ENCODE measurements at regions not wholly inside any gene's neighbourhood (a gene's known extent, or its start where the extent isn't known, plus 50 kb on each side); places are given as distances from the start of the nearest gene placed in this dataset.

DNA sequence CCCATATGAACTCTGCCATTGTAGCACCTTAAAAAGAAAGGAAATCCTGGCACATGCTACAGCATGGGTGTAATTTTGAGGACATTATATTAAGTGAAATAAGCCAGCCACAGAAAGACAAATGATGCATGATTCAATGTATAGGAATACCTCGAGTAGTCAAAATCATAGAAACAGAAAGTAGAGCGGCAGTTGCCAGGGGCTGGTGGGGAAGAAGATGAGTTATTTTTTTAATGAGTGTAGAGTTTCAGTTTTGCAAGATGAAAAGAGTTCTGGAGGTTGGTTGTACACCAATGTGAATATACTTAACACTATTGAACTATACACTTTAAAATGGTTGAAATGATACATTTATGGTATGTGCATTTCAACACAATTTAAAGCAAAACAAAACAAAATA is 133.0 kb downstream of the ZDHHC21 start:
- Mint-ChIP-seq H3K9me3 (peaks cover 1 to 4% of the 10 kb centered on the region in 2 donors), H3K4me1 (no peaks in the 10 kb centered on the region), H3K4me3 (no peak overlapping the region), H3K27me3 (no peaks in the 10 kb centered on the region), H3K27ac (no peak overlapping the region), H3K36me3 (peaks cover 0 to 10% of the 10 kb centered on the region in 2 donors)
- no peak for DNase-seq
- no peak for ATAC-seq (replicated peaks)

DNA sequence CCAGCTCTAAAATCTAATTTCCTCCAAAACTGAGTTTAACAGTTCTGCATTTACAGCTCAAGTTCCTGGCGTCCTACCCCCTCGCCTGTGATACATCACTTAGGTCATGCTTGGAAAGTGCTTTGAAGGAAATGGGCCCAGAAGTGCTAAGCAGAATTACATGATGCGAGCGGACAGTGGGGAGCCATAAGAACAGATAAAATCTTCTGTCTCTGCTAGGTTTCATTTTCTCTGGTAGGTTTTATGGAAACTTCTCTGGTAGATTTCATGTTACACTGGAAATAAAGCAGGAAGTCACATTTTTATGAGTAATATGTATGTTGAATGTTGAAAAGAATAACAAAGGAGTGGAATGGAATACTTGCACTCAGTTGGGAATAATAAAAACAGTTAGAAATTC is 138.3 kb downstream of the ZDHHC21 start:
- H3K4me1 Mint-ChIP-seq: no peaks in the 10 kb centered on the region
- peaks cover 0 to 1% of the 10 kb centered on the region in 2 donors for H3K9me3 Mint-ChIP-seq
- DNase-seq (no peak), ATAC-seq (replicated peaks) (no peak)
- H3K27me3 Mint-ChIP-seq: no peaks in the 10 kb centered on the region
- H3K4me3 Mint-ChIP-seq: no peak overlapping the region
- peaks cover 0 to 4% of the 10 kb centered on the region in 2 donors for H3K36me3 Mint-ChIP-seq
- H3K27ac Mint-ChIP-seq: no peak overlapping the region

- H3K27me3 Mint-ChIP-seq: no peaks in the 10 kb centered on the region
- no peaks in the 10 kb centered on the region for H3K36me3 Mint-ChIP-seq
- no peak overlapping the region for H3K27ac Mint-ChIP-seq
- no peaks in the 10 kb centered on the region for H3K9me3 Mint-ChIP-seq
- ATAC-seq (replicated peaks) (peak; percentile 16), DNase-seq (no peak)
- no peaks in the 10 kb centered on the region for H3K4me1 Mint-ChIP-seq
- no peak overlapping the region for H3K4me3 Mint-ChIP-seq
Observed at GRCh38 chr9:14547245-14548060, 145.8 kb downstream of the ZDHHC21 start.

DNA sequence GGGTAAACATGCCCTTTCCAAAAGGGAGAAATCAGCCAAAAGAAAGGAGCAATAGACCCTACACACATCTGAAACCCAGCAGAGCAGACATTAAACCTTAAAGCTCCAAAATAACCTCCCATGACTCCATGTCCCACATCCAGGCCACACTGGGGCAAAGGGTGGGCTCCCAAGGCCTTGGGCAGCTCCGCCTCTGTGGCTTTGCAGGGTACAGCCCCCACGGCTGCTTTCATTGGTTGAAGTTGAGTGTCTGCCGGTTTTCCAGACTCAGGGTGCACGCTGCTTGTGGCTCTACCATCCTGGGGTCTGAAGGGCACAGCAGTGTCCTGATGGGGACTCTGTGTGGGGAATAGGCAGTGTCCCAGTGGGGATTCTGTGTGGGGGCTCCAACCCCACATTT is 146.5 kb downstream of the ZDHHC21 start:
- Mint-ChIP-seq H3K27ac (no peak overlapping the region), H3K4me3 (no peak overlapping the region)

GRCh38 chr9:14542071-14542470 is 151.2 kb downstream of the ZDHHC21 start:
- no peak overlapping the region for H3K27ac Mint-ChIP-seq
- H3K36me3 Mint-ChIP-seq: no peaks in the 10 kb centered on the region
- DNase-seq (no peak), ATAC-seq (replicated peaks) (no peak)
- no peaks in the 10 kb centered on the region for H3K9me3 Mint-ChIP-seq
- no peaks in the 10 kb centered on the region for H3K4me1 Mint-ChIP-seq
- H3K27me3 Mint-ChIP-seq: no peaks in the 10 kb centered on the region
- H3K4me3 Mint-ChIP-seq: no peak overlapping the region

More for the DNA sequence above, 146.5 kb downstream of the ZDHHC21 start:
- no peaks in the 10 kb centered on the region for H3K36me3 Mint-ChIP-seq
- DNase-seq (no peak), ATAC-seq (replicated peaks) (no peak)
- no peaks in the 10 kb centered on the region for H3K4me1 Mint-ChIP-seq
- H3K27me3 Mint-ChIP-seq: no peaks in the 10 kb centered on the region
- no peaks in the 10 kb centered on the region for H3K9me3 Mint-ChIP-seq

DNA sequence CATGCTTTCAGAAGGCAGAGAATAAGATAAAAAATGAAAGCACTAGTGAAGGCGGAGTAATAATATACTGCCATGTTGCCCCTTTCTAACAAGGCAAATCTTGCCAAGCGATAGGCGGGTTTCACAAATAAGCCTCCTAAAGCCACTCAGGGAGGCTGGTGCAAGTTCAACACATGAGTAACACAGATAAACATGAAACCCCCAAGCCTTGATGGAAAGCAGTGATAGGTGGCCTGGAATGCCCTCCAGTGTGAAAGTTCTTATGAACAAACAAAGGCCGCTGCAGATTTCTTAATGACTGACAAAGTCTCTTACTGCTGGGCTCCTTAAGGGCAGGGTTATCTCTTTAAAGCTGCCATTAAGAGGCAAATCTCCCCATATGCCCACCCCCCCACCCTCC is 154.7 kb downstream of the ZDHHC21 start:
- ATAC-seq (replicated peaks): no peak
- DNase-seq: no peak
- no peak overlapping the region for H3K27ac Mint-ChIP-seq
- H3K4me1 Mint-ChIP-seq: peaks cover 0 to 2% of the 10 kb centered on the region in 2 donors
- no peaks in the 10 kb centered on the region for H3K9me3 Mint-ChIP-seq
- no peaks in the 10 kb centered on the region for H3K36me3 Mint-ChIP-seq
- H3K27me3 Mint-ChIP-seq: peaks cover 17 to 21% of the 10 kb centered on the region in 2 donors
- no peak overlapping the region for H3K4me3 Mint-ChIP-seq

GRCh38 chr9:14535161-14535955 is 157.9 kb downstream of the ZDHHC21 start:
- DNase-seq: no peak
- H3K9me3 Mint-ChIP-seq: no peaks in the 10 kb centered on the region
- peaks cover 17 to 21% of the 10 kb centered on the region in 2 donors for H3K27me3 Mint-ChIP-seq
- H3K4me3 Mint-ChIP-seq: no peak overlapping the region
- ATAC-seq (replicated peaks): no peak
- H3K27ac Mint-ChIP-seq: no peak overlapping the region
- peaks cover 0 to 2% of the 10 kb centered on the region in 2 donors for H3K4me1 Mint-ChIP-seq
- no peaks in the 10 kb centered on the region for H3K36me3 Mint-ChIP-seq

DNA sequence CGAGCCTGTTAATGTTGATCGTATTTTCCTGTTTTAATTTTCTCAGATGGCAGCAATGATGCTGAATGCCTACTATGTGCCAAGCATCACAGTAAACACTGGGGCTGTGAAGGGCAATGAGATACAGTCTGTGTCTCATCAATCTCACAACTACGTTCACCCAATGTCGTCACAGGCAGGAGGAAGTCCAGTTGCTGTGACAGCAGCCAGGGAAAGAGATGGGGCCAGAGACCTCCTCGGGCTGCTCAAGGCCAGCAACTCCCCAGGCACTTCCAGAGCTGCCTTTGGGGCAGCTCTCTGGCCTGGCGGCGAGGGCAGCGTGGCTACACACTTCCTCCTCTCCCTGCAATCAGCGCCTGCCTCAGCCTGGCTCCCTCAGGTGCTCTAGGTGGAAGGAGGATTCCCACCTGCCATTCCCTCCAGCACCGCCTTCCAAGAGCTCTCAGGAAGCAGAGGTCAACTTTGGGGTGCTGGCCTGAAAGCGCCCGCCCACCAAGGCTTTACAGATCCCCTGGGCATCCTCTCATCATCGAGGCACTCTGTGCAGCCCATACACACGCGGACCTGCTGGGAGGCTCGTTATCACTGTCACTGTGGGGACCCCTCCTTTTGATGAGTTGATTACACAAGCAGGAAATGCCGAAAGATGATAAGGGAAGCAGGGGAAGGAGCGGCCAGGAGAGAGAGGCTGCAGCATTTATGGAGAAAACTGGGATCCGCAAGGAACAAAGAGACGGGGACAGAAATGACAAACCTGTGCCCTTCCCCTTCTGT is 159.2 kb downstream of the ZDHHC21 start:
- Mint-ChIP-seq H3K27me3 (peaks cover 17 to 21% of the 10 kb centered on the region in 2 donors), H3K4me1 (peaks cover 0 to 2% of the 10 kb centered on the region in 2 donors), H3K4me3 (no peak overlapping the region), H3K9me3 (no peaks in the 10 kb centered on the region), H3K27ac (no peak overlapping the region), H3K36me3 (no peaks in the 10 kb centered on the region)
- no peak for ATAC-seq (replicated peaks)
- no peak for DNase-seq

- DNase-seq (no peak), ATAC-seq (replicated peaks) (no peak)
- Mint-ChIP-seq H3K4me1 (peaks cover 0 to 2% of the 10 kb centered on the region in 2 donors), H3K36me3 (no peaks in the 10 kb centered on the region), H3K27me3 (peaks cover 17 to 21% of the 10 kb centered on the region in 2 donors), H3K27ac (no peak overlapping the region), H3K9me3 (no peaks in the 10 kb centered on the region), H3K4me3 (no peak overlapping the region)
Observed at GRCh38 chr9:14532456-14533115, 160.6 kb downstream of the ZDHHC21 start.

- no peak for ATAC-seq (replicated peaks)
- H3K27me3 Mint-ChIP-seq: peaks cover 17 to 20% of the 10 kb centered on the region in 2 donors
Observed at GRCh38 chr9:14531341-14532269, 161.6 kb downstream of the ZDHHC21 start.

GRCh38 chr9:14530841-14531240 is 162.4 kb downstream of the ZDHHC21 start:
- no peaks in the 10 kb centered on the region for H3K36me3 Mint-ChIP-seq
- H3K4me3 Mint-ChIP-seq: no peak overlapping the region
- H3K27me3 Mint-ChIP-seq: peaks cover 17% of the 10 kb centered on the region in 2 donors
- peaks cover 0 to 2% of the 10 kb centered on the region in 2 donors for H3K4me1 Mint-ChIP-seq
- ATAC-seq (replicated peaks) (no peak), DNase-seq (no peak)
- H3K9me3 Mint-ChIP-seq: no peaks in the 10 kb centered on the region
- H3K27ac Mint-ChIP-seq: no peak overlapping the region

More at GRCh38 chr9:14531341-14532269, 161.6 kb downstream of the ZDHHC21 start:
- Mint-ChIP-seq H3K27ac (no peak overlapping the region), H3K4me1 (peaks cover 0 to 2% of the 10 kb centered on the region in 2 donors), H3K36me3 (no peaks in the 10 kb centered on the region), H3K9me3 (no peaks in the 10 kb centered on the region), H3K4me3 (no peak overlapping the region)
- no peak for DNase-seq

GRCh38 chr9:14530366-14530765 is 162.9 kb downstream of the ZDHHC21 start:
- ATAC-seq (replicated peaks) (no peak), DNase-seq (no peak)
- Mint-ChIP-seq H3K9me3 (no peaks in the 10 kb centered on the region), H3K4me3 (no peak overlapping the region), H3K4me1 (peaks cover 0 to 2% of the 10 kb centered on the region in 2 donors), H3K27me3 (peaks cover 17% of the 10 kb centered on the region in 2 donors), H3K27ac (no peak overlapping the region), H3K36me3 (no peaks in the 10 kb centered on the region)

DNA sequence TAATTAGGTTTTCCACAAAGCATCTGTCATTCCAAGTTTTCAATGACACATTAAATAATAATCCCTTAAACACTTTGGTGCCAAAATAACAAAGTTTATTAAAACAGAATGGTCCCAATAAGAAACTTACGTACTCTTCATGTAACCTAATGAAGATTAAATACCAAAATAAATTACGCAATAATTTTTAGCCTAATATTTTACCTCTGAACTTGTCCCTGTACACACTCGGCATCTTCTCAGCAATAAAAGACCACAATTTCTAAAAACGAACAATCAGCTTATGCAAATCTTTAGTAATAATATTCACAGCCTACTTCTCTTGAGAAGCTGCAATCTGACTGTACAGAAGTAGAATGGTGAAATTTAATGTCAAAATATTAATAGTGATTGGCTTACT is 163.6 kb downstream of the ZDHHC21 start:
- ATAC-seq (replicated peaks) (no peak), DNase-seq (no peak)
- H3K36me3 Mint-ChIP-seq: no peaks in the 10 kb centered on the region
- H3K27ac Mint-ChIP-seq: no peak overlapping the region
- H3K4me3 Mint-ChIP-seq: no peak overlapping the region
- H3K4me1 Mint-ChIP-seq: peaks cover 0 to 2% of the 10 kb centered on the region in 2 donors
- H3K27me3 Mint-ChIP-seq: peaks cover 9 to 10% of the 10 kb centered on the region in 2 donors
- no peaks in the 10 kb centered on the region for H3K9me3 Mint-ChIP-seq
